ENCODE measurements at regions not wholly inside any gene's neighbourhood (a gene's known extent, or its start where the extent isn't known, plus 50 kb on each side); places are given as distances from the start of the nearest gene placed in this dataset.

GRCh38 chr4:176404621-176405020 lies 84.9 kb downstream of the SPCS3 start:
- DNase-seq = no peak
- Mint-ChIP-seq H3K27ac (no peak overlapping the region), H3K4me3 (no peak overlapping the region), H3K4me1 (no peaks in the 10 kb centered on the region), H3K36me3 (ENCODE audit: low read depth) (no peaks in the 10 kb centered on the region), H3K27me3 (ENCODE audit: low read depth, poor library complexity) (no peaks in the 10 kb centered on the region), H3K9me3 (no peaks in the 10 kb centered on the region)
- TF ChIP-seq, protein P1, sequence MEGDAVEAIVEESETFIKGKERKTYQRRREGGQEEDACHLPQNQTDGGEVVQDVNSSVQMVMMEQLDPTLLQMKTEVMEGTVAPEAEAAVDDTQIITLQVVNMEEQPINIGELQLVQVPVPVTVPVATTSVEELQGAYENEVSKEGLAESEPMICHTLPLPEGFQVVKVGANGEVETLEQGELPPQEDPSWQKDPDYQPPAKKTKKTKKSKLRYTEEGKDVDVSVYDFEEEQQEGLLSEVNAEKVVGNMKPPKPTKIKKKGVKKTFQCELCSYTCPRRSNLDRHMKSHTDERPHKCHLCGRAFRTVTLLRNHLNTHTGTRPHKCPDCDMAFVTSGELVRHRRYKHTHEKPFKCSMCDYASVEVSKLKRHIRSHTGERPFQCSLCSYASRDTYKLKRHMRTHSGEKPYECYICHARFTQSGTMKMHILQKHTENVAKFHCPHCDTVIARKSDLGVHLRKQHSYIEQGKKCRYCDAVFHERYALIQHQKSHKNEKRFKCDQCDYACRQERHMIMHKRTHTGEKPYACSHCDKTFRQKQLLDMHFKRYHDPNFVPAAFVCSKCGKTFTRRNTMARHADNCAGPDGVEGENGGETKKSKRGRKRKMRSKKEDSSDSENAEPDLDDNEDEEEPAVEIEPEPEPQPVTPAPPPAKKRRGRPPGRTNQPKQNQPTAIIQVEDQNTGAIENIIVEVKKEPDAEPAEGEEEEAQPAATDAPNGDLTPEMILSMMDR (IDR thresholded peaks at IDR 0.05) = no peak

DNA sequence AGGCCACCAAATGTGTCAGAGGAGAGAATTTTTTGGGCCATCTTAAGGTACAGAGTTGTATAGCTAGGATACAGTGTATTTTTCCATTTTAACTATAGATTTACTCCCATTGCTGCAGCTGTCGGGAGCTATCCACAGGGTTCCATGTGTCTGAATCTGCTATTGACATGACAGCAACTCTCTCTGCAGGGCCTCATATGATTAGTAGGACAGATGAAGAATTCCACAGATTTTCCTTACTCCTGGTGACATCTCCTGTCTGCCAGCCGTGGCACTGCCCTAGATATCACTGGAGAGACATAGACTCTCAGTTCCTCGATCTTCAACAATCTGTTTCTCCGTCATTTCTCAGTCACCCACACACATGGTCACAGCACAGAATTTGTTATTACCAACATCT lies 86.5 kb downstream of the SPCS3 start:
- Mint-ChIP-seq H3K36me3 (ENCODE audit: low read depth) (no peaks in the 10 kb centered on the region), H3K27me3 (ENCODE audit: low read depth, poor library complexity) (no peaks in the 10 kb centered on the region), H3K9me3 (peaks cover 8% of the 10 kb centered on the region), H3K4me3 (no peak overlapping the region), H3K4me1 (no peaks in the 10 kb centered on the region), H3K27ac (no peak overlapping the region)
- no peak for DNase-seq
- TF ChIP-seq, protein P1 (IDR thresholded peaks at IDR 0.05) = no peak

GRCh38 chr4:176406736-176407135 lies 87.0 kb downstream of the SPCS3 start:
- no peak for DNase-seq
- Mint-ChIP-seq H3K27ac (no peak overlapping the region), H3K27me3 (ENCODE audit: low read depth, poor library complexity) (no peaks in the 10 kb centered on the region), H3K4me1 (no peaks in the 10 kb centered on the region), H3K9me3 (peaks cover 8% of the 10 kb centered on the region), H3K36me3 (ENCODE audit: low read depth) (no peaks in the 10 kb centered on the region), H3K4me3 (no peak overlapping the region)
- TF ChIP-seq, protein P1 (IDR thresholded peaks at IDR 0.05) = no peak

- no peak overlapping the region for H3K27ac Mint-ChIP-seq
- TF ChIP-seq, protein P1 (IDR thresholded peaks at IDR 0.05) = no peak
- no peak for DNase-seq
- peaks cover 8% of the 10 kb centered on the region for H3K9me3 Mint-ChIP-seq
- H3K4me1 Mint-ChIP-seq = no peaks in the 10 kb centered on the region
- H3K36me3 Mint-ChIP-seq (ENCODE audit: low read depth) = no peaks in the 10 kb centered on the region
- H3K27me3 Mint-ChIP-seq (ENCODE audit: low read depth, poor library complexity) = no peaks in the 10 kb centered on the region
- no peak overlapping the region for H3K4me3 Mint-ChIP-seq
Measured at GRCh38 chr4:176409627-176410026, 89.9 kb downstream of the SPCS3 start.

DNA sequence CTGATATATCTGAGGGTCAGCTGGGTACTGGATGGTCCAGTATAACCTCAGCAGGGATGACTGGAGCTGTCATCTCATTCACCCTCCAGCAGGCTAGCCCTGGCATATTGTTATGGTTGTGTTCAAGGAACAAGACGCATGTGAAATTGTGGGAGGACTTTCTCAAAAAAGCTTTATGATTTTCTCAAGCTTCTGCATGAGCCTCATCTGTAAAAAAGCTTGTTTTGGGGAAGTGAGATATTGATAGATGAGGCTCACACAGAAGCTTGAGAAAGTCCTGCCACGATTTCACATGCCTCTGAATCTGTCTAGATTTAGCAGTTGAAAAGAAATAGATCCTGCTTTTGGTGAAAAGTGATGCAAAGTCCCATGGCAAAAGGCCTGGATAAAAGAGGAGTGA lies 93.4 kb downstream of the SPCS3 start:
- H3K27ac Mint-ChIP-seq = no peak overlapping the region
- H3K36me3 Mint-ChIP-seq (ENCODE audit: low read depth) = no peaks in the 10 kb centered on the region
- H3K27me3 Mint-ChIP-seq (ENCODE audit: low read depth, poor library complexity) = no peaks in the 10 kb centered on the region
- DNase-seq = no peak
- TF ChIP-seq, protein P1 (IDR thresholded peaks at IDR 0.05) = no peak
- H3K4me1 Mint-ChIP-seq = no peaks in the 10 kb centered on the region
- peaks cover 8% of the 10 kb centered on the region for H3K9me3 Mint-ChIP-seq
- H3K4me3 Mint-ChIP-seq = no peak overlapping the region

GRCh38 chr4:176422001-176422400 lies 102.2 kb downstream of the SPCS3 start:
- DNase-seq = no peak
- Mint-ChIP-seq H3K4me3 (no peak overlapping the region), H3K27ac (no peak overlapping the region), H3K27me3 (ENCODE audit: low read depth, poor library complexity) (no peaks in the 10 kb centered on the region), H3K4me1 (no peaks in the 10 kb centered on the region), H3K36me3 (ENCODE audit: low read depth) (no peaks in the 10 kb centered on the region), H3K9me3 (no peaks in the 10 kb centered on the region)
- TF ChIP-seq, protein P1 (IDR thresholded peaks at IDR 0.05) = no peak

Measured in nephron progenitor cell (in vitro differentiated cells).